SK-N-SH (cell line): ENCODE measurements at regions not wholly inside any gene's neighbourhood (a gene's known extent, or its start where the extent isn't known, plus 50 kb on each side); places are given as distances from the start of the nearest gene placed in this dataset.
A peak's percentile ranks its signal among the peaks of the same experiment; 100 is the strongest.
"Not testable (repeated sequence)": the region's sequence is repeated elsewhere in the genome, so short reads cannot be mapped to it uniquely, and the experiment has no call there.

ENCODE experiments used
- CTCF ChIA-PET: fragments of 300-600, 350-600 bp; formaldehyde crosslinking; extraction: SDS; loops from one replicate; lab custom pipeline; 2021; lab: Yijun Ruan, JAX
- POLR2A ChIA-PET: fragments of 350-600 bp; sonication (Branson Sonifier 250); formaldehyde crosslinking; extraction: SDS; loops from one replicate; lab custom pipeline; 2020; ENCODE audit warnings: antibody characterized with exemption, inconsistent platforms; lab: Yijun Ruan, JAX
- DNase-seq: peaks from one replicate; pipeline ENCODE4 v3.0.0; 2012
- H2AFZ ChIP-seq: fragments of 200-600 bp; sonication (generic); 2 replicates; pipeline ENCODE4 v1.8.1; 2016; ENCODE audit warnings: antibody characterized with exemption, mild to moderate bottlenecking, low read depth
- H3F3A ChIP-seq: fragments of 200-600 bp; sonication (generic); replicated peaks from 2 replicates; pipeline ENCODE3; 2016; ENCODE audit warnings: antibody characterized with exemption, mild to moderate bottlenecking; ENCODE audit not compliant: insufficient read depth
- H3K27ac ChIP-seq, 2 experiments: fragments of 200-500 bp in 1 of 2; fragments of 200-600 bp in 1 of 2; sonication (Bioruptor generic) in 1 of 2; sonication (generic), shearing (Covaris generic) in 1 of 2; 2 replicates each; pipeline versions ENCODE4 v1.5.1 to v1.6.1; 2014 to 2016; ENCODE audit warnings: low read depth in 2 of 2, inconsistent platforms in 1 of 2, low read length in 1 of 2, mild to moderate bottlenecking in 1 of 2, mixed read lengths in 1 of 2
- H3K27me3 ChIP-seq: fragments of 200-600 bp; sonication (generic), shearing (Covaris generic); 2 replicates; pipeline ENCODE4 v1.6.1; 2016; ENCODE audit warnings: mixed run types; ENCODE audit not compliant: insufficient read depth
- H3K36me3 ChIP-seq, 2 experiments: fragments of 200-500 bp in 1 of 2; fragments of 200-600 bp in 1 of 2; sonication (Bioruptor generic) in 1 of 2; sonication (generic) in 1 of 2; replicated peaks in 1 of 2; 2 replicates each; pipeline versions ENCODE3 to v1.5.1; 2014 to 2016; ENCODE audit warnings: low read length in 1 of 2, mild to moderate bottlenecking in 1 of 2; ENCODE audit not compliant: insufficient read depth in 2 of 2, control insufficient read depth in 1 of 2
- H3K4me1 ChIP-seq, 2 experiments: fragments of 200-500 bp in 1 of 2; fragments of 200-600 bp in 1 of 2; sonication (Bioruptor generic) in 1 of 2; sonication (generic), shearing (Covaris generic) in 1 of 2; 2 replicates each; pipeline versions ENCODE4 v1.5.1 to v1.6.1; 2014 to 2016; ENCODE audit warnings: low read depth in 1 of 2, low read length in 1 of 2, mixed run types in 1 of 2; ENCODE audit not compliant: insufficient read depth in 2 of 2, control insufficient read depth in 1 of 2
- H3K4me2 ChIP-seq: fragments of 200-600 bp; sonication (generic), shearing (Covaris generic); 2 replicates; pipeline ENCODE4 v1.6.1; 2017; ENCODE audit warnings: mixed run types
- H3K4me3 ChIP-seq, 2 experiments: fragments of 200-500 bp in 1 of 2; fragments of 200-600 bp in 1 of 2; sonication (Bioruptor generic) in 1 of 2; sonication (generic), shearing (Covaris generic) in 1 of 2; 2 replicates each; pipeline versions ENCODE4 v1.5.1 to v1.8.1; 2014 to 2016; ENCODE audit warnings: low read depth in 2 of 2, inconsistent platforms in 1 of 2, low read length in 1 of 2, mild to moderate bottlenecking in 1 of 2, mixed read lengths in 1 of 2, moderate library complexity in 1 of 2
- H3K79me2 ChIP-seq: fragments of 200-600 bp; sonication (generic); 2 replicates; pipeline ENCODE4 v1.8.1; 2017; ENCODE audit warnings: mild to moderate bottlenecking; ENCODE audit not compliant: insufficient read depth
- H3K9ac ChIP-seq: fragments of 200-600 bp; sonication (generic); 2 replicates; pipeline ENCODE4 v1.6.1; 2017; ENCODE audit warnings: mixed run types
- H3K9me2 ChIP-seq: fragments of 200-600 bp; sonication (generic); 2 replicates; pipeline ENCODE4 v1.6.1; 2017; ENCODE audit warnings: mixed run types
- H3K9me3 ChIP-seq: fragments of 200-600 bp; sonication (generic); 2 replicates; pipeline ENCODE4 v1.6.1; 2017; ENCODE audit warnings: mixed run types, mild to moderate bottlenecking, moderate library complexity
- H4K20me1 ChIP-seq: fragments of 200-600 bp; sonication (generic); 2 replicates; pipeline ENCODE4 v1.6.1; 2017; ENCODE audit warnings: mild to moderate bottlenecking, mixed run types; ENCODE audit not compliant: insufficient read depth
- EP300 ChIP-seq, 2 experiments: IDR thresholded peaks; 2 replicates each; pipeline versions ENCODE4 v1.4.0 to v1.6.1; 2012; ENCODE audit warnings: borderline replicate concordance in 1 of 2, low read depth in 1 of 2, low read length in 1 of 2
- EZH2phosphoT487 ChIP-seq: fragments of 200-600 bp; sonication (generic); IDR thresholded peaks from 2 replicates; pipeline ENCODE4 v1.6.1; 2017; ENCODE audit warnings: low read depth, mixed run types, mild to moderate bottlenecking, antibody characterized with exemption, moderate library complexity, borderline replicate concordance
- FOXJ3 ChIP-seq: sonication (generic); formaldehyde crosslinking; IDR thresholded peaks from 2 replicates; pipeline ENCODE4 v1.5.1; 2020; ENCODE audit warnings: mild to moderate bottlenecking, missing genetic modification reagents
- IRF3 ChIP-seq: fragments of 150-350 bp; IDR thresholded peaks from 2 replicates; pipeline ENCODE4 v1.6.1; 2016; ENCODE audit warnings: mild to moderate bottlenecking, low read depth, low read length
- NFIC ChIP-seq: IDR thresholded peaks from 2 replicates; pipeline ENCODE4 v1.4.0; 2012; ENCODE audit warnings: borderline replicate concordance
- PBX3 ChIP-seq: IDR thresholded peaks from 2 replicates; pipeline ENCODE4; 2012
- POLR2AphosphoS5 ChIP-seq: IDR thresholded peaks from 2 replicates; pipeline ENCODE4 v1.6.1; 2012; ENCODE audit warnings: low read depth, low read length
- RFX5 ChIP-seq: IDR thresholded peaks from 2 replicates; pipeline ENCODE4 v1.6.1; 2012; ENCODE audit warnings: mild to moderate bottlenecking, improper control_type of control experiment, low read length
- RXRA ChIP-seq: IDR thresholded peaks from 2 replicates; pipeline ENCODE4 v1.4.0; 2012; ENCODE audit warnings: low read depth, mild to moderate bottlenecking, borderline replicate concordance
- SIN3A ChIP-seq: IDR thresholded peaks from 2 replicates; pipeline ENCODE4 v1.6.1; 2012; ENCODE audit warnings: low read depth, mild to moderate bottlenecking, low read length, moderate library complexity, borderline replicate concordance
- TAF1 ChIP-seq: IDR thresholded peaks from 2 replicates; pipeline ENCODE4 v1.6.1; 2012; ENCODE audit warnings: low read depth, mild to moderate bottlenecking, low read length, moderate library complexity, borderline replicate concordance
- WGBS: methylation state at CpG from one replicate; pipeline ENCODE4 v1.1.6; 2017; ENCODE audit warnings: low lambda C conversion rate; 5-methylcytosine and 5-hydroxymethylcytosine counted together

GRCh38 chr1:194410756-194411155 is 1224.3 kb upstream of the B3GALT2 start:
- POLR2A ChIA-PET: no interaction called here
- TF ChIP-seq EZH2phosphoT487: no peak
- no peak for TF ChIP-seq TAF1
- TF ChIP-seq EP300 (IDR thresholded peaks at IDR 0.05; ENCODE audit: borderline replicate concordance in 1 of 2, low read depth in 1 of 2, low read length in 1 of 2): no peak
- Histone ChIP-seq H2AFZ (no peak overlapping the region), H3K4me3 (no peak overlapping the region), H3K9ac (no peak overlapping the region), H3K4me2 (no peak overlapping the region), H3K4me1 (no peaks in the 10 kb centered on the region; a peak in 1 of 4 replicates), H3F3A (no peaks in the 10 kb centered on the region), H3K79me2 (no peaks in the 10 kb centered on the region), H4K20me1 (no peaks in the 10 kb centered on the region), H3K9me3 (no peaks in the 10 kb centered on the region), H3K27me3 (no peaks in the 10 kb centered on the region), H3K27ac (no peak overlapping the region), H3K9me2 (no peaks in the 10 kb centered on the region), H3K36me3 (no peaks in the 10 kb centered on the region)
- WGBS: 41% methylated on average over 1 of the region's 1 CpG
- CTCF ChIA-PET: no interaction called here
- DNase-seq: no peak

GRCh38 chr1:194407238-194407637 is 1220.8 kb upstream of the B3GALT2 start:
- H3K9me3 ChIP-seq, DNase-seq, CTCF ChIA-PET, H3K4me1 ChIP-seq, H3K4me3 ChIP-seq, H3K36me3 ChIP-seq, H3K79me2 ChIP-seq, H3K27me3 ChIP-seq, H3K4me2 ChIP-seq, H3F3A ChIP-seq, H4K20me1 ChIP-seq, H3K9ac ChIP-seq, H3K9me2 ChIP-seq, POLR2A ChIA-PET, H2AFZ ChIP-seq: not testable (repeated sequence)
- 26% methylated on average over 2 of the region's 2 CpGs for WGBS
- H3K27ac ChIP-seq: peak overlapping the region in 1 of 2 experiments; percentile 58; a peak in 1 of 4 replicates
- 0 out of 2 replicates have a peak, but pooled peaks have one; percentile 4 for TF ChIP-seq PBX3

- 0% methylated on average over 1 of the region's 1 CpG for WGBS
- Histone ChIP-seq H3K4me3 (no peak overlapping the region), H3K9ac (no peak overlapping the region), H3K79me2 (no peaks in the 10 kb centered on the region), H3K4me2 (no peak overlapping the region), H3K9me2 (no peaks in the 10 kb centered on the region), H3K4me1 (no peaks in the 10 kb centered on the region), H3K27ac (no peak overlapping the region), H3K27me3 (no peaks in the 10 kb centered on the region), H3F3A (no peaks in the 10 kb centered on the region), H3K9me3 (no peaks in the 10 kb centered on the region), H2AFZ (no peak overlapping the region), H4K20me1 (no peaks in the 10 kb centered on the region), H3K36me3 (no peaks in the 10 kb centered on the region)
- POLR2A ChIA-PET: no interaction called here
- no peak for DNase-seq
- TF ChIP-seq POLR2AphosphoS5: no peak
- TF ChIP-seq RFX5: no peak
- no peak for TF ChIP-seq SIN3A
- TF ChIP-seq RXRA: no peak
- no peak for TF ChIP-seq PBX3
- no peak for TF ChIP-seq IRF3
- TF ChIP-seq NFIC: no peak
- TF ChIP-seq FOXJ3 (CRISPR knock-in tag): no peak
- no peak for TF ChIP-seq EZH2phosphoT487
- CTCF ChIA-PET: no interaction called here
These were observed 1208.3 kb upstream of the B3GALT2 start for GRCh38 chr1:194394676-194395075.
